PC-9 (cell line): ENCODE measurements at regions not wholly inside any gene's neighbourhood (a gene's known extent, or its start where the extent isn't known, plus 50 kb on each side); places are given as distances from the start of the nearest gene placed in this dataset.

ENCODE experiments used
- BruUV-seq: library from RNA; stranded (reverse); fragments of 400-500 nt; replicated peaks from 2 replicates; lab custom pipeline; 2021; lab: Mats Ljungman, UMichigan
- CTCF ChIA-PET: fragments of 300-600 bp; sonication (Branson Sonifier 250); formaldehyde crosslinking; loops from one replicate; lab custom pipeline; 2022; ENCODE audit warnings: antibody characterized with exemption; lab: Charles Lee
- POLR2A ChIA-PET: fragments of 300-600 bp; sonication (Branson Sonifier 250); formaldehyde crosslinking; loops from one replicate; lab custom pipeline; 2022; ENCODE audit warnings: antibody characterized with exemption; ENCODE audit not compliant: unreplicated experiment; lab: Charles Lee
- DNase-seq, 2 experiments: peaks; one replicate each; pipeline versions ENCODE4 v3.0.0 to v3.0.0-alpha.2; 2015 to 2022; ENCODE audit warnings: mixed read lengths in 1 of 2
- H2AFZ ChIP-seq: fragments of 200-600 bp; sonication (generic); 2 replicates; pipeline ENCODE4 v1.8.1; 2017; ENCODE audit warnings: antibody characterized with exemption
- H3F3A ChIP-seq: fragments of 200-600 bp; sonication (generic); 2 replicates; pipeline ENCODE4 v1.8.1; 2017; ENCODE audit warnings: antibody characterized with exemption, mild to moderate bottlenecking, low read depth; ENCODE audit not compliant: insufficient read depth
- H3K27ac ChIP-seq: fragments of 200-600 bp; sonication (generic); 2 replicates; pipeline ENCODE4 v1.6.1; 2016; ENCODE audit warnings: mixed run types
- H3K27me3 ChIP-seq: fragments of 200-600 bp; sonication (generic); 2 replicates; pipeline ENCODE4 v1.6.1; 2016; ENCODE audit warnings: low read depth, mixed run types; ENCODE audit not compliant: insufficient read depth
- H3K36me3 ChIP-seq: fragments of 200-600 bp; sonication (generic); 2 replicates; pipeline ENCODE4 v1.6.1; 2016; ENCODE audit warnings: low read depth, mixed run types
- H3K4me1 ChIP-seq: fragments of 200-600 bp; sonication (generic); replicated peaks from 2 replicates; pipeline ENCODE4 v1.6.1; 2016; ENCODE audit warnings: mixed run types; ENCODE audit not compliant: insufficient read depth
- H3K4me2 ChIP-seq: fragments of 200-600 bp; sonication (generic); 2 replicates; pipeline ENCODE4 v1.6.1; 2017; ENCODE audit warnings: mixed run types
- H3K4me3 ChIP-seq: fragments of 200-600 bp; sonication (generic); 2 replicates; pipeline ENCODE4 v1.6.1; 2016; ENCODE audit warnings: mixed run types
- H3K79me2 ChIP-seq: fragments of 200-600 bp; sonication (generic); 2 replicates; pipeline ENCODE4 v1.6.1; 2017; ENCODE audit warnings: low read depth, mixed run types
- H3K9me2 ChIP-seq: fragments of 200-600 bp; sonication (generic); 2 replicates; pipeline ENCODE4 v1.8.1; 2017; ENCODE audit warnings: mild to moderate bottlenecking; ENCODE audit not compliant: insufficient read depth
- H3K9me3 ChIP-seq: fragments of 200-600 bp; sonication (generic); 2 replicates; pipeline ENCODE4 v1.8.1; 2016; ENCODE audit warnings: low read depth; ENCODE audit not compliant: insufficient read depth
- H4K20me1 ChIP-seq: fragments of 200-600 bp; sonication (generic); 2 replicates; pipeline ENCODE4 v1.8.1; 2017; ENCODE audit not compliant: insufficient read depth
- EZH2 ChIP-seq: fragments of 200-600 bp; sonication (generic); IDR thresholded peaks from 2 replicates; pipeline ENCODE4 v1.8.0; 2017; ENCODE audit warnings: antibody characterized with exemption, low read depth
- intact Hi-C: fragments of 100-400 bp; cut with micrococcal nuclease; formaldehyde crosslinking; loops from one replicate; pipeline ENCODE4 v1.10.0; 2022; ENCODE audit not compliant: unreplicated experiment
- TF ChIP-seq, protein P1 (sequence below): fragments of 200-600 bp; sonication (generic); conservative IDR thresholded peaks from 2 replicates; pipeline ENCODE4 v1.6.1; 2017; ENCODE audit warnings: mixed run types, antibody characterized with exemption, mild to moderate bottlenecking, moderate library complexity

DNA sequence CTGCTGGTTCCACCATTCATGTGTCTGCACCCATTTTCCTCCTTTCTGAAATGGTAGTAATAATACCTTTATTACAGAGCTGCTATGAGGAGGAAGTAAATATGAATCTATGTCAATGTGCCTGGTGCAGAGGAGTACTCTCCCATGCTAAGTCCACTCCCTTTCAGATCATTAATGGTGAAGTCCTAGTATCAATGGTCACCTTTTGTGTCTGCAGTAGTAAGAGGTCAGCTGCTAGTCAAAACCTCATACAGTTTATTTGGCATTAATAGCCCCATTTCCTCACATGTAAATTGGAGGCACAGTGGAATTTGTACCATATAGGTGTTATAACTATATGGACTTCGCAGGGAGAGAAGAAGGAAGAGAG is 581.0 kb downstream of the REEP3 start:
- Histone ChIP-seq H3K79me2 (no peaks in the 10 kb centered on the region), H3K4me2 (no peak overlapping the region), H3K9me3 (no peaks in the 10 kb centered on the region), H3K9me2 (no peaks in the 10 kb centered on the region), H3K36me3 (no peaks in the 10 kb centered on the region), H2AFZ (no peak overlapping the region), H3K27ac (no peak overlapping the region), H3K27me3 (no peaks in the 10 kb centered on the region), H4K20me1 (peaks cover 3% of the 10 kb centered on the region; the same call in 1 of the 2 replicates), H3K4me3 (no peak overlapping the region), H3K4me1 (no peaks in the 10 kb centered on the region), H3F3A (no peaks in the 10 kb centered on the region)
- intact Hi-C loops: no loop called here
- ChIA-PET POLR2A (no interaction called here), CTCF (no interaction called here)
- no peak for TF ChIP-seq EZH2
- TF ChIP-seq, protein P1, sequence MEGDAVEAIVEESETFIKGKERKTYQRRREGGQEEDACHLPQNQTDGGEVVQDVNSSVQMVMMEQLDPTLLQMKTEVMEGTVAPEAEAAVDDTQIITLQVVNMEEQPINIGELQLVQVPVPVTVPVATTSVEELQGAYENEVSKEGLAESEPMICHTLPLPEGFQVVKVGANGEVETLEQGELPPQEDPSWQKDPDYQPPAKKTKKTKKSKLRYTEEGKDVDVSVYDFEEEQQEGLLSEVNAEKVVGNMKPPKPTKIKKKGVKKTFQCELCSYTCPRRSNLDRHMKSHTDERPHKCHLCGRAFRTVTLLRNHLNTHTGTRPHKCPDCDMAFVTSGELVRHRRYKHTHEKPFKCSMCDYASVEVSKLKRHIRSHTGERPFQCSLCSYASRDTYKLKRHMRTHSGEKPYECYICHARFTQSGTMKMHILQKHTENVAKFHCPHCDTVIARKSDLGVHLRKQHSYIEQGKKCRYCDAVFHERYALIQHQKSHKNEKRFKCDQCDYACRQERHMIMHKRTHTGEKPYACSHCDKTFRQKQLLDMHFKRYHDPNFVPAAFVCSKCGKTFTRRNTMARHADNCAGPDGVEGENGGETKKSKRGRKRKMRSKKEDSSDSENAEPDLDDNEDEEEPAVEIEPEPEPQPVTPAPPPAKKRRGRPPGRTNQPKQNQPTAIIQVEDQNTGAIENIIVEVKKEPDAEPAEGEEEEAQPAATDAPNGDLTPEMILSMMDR: no peak
- no peak for DNase-seq
- BruUV-seq: no TSS peak

DNA sequence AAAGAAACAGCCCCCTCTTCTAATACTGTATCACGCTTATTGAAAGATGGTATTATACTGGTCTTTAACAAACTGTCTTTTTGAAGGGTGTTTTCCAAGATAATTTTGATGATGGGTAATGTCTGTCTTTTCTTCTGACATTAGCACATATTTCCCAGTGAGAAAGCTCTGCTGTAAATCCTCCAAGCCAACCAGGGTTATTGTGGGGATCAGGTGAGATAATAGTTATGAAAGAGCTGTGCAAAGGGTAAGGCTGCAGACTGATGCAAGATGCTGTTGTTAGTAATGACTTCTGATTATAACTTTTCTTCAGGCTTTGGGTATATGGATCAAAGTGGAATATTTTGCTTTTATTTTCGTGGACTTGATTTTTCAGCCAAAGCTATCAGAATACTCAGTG is 581.7 kb downstream of the REEP3 start:
- Histone ChIP-seq H3K79me2 (no peaks in the 10 kb centered on the region), H3K4me2 (no peak overlapping the region), H3K27me3 (no peaks in the 10 kb centered on the region), H2AFZ (no peak overlapping the region), H4K20me1 (peaks cover 3% of the 10 kb centered on the region; the same call in 1 of the 2 replicates), H3K27ac (no peak overlapping the region), H3K36me3 (no peaks in the 10 kb centered on the region), H3F3A (no peaks in the 10 kb centered on the region), H3K4me1 (no peaks in the 10 kb centered on the region), H3K4me3 (no peak overlapping the region), H3K9me3 (no peaks in the 10 kb centered on the region), H3K9me2 (no peaks in the 10 kb centered on the region)
- ChIA-PET CTCF (no interaction called here), POLR2A (no interaction called here)
- intact Hi-C loops: no loop called here
- TF ChIP-seq, protein P1: no peak
- TF ChIP-seq EZH2: no peak
- no peak for DNase-seq
- BruUV-seq: no TSS peak

DNA sequence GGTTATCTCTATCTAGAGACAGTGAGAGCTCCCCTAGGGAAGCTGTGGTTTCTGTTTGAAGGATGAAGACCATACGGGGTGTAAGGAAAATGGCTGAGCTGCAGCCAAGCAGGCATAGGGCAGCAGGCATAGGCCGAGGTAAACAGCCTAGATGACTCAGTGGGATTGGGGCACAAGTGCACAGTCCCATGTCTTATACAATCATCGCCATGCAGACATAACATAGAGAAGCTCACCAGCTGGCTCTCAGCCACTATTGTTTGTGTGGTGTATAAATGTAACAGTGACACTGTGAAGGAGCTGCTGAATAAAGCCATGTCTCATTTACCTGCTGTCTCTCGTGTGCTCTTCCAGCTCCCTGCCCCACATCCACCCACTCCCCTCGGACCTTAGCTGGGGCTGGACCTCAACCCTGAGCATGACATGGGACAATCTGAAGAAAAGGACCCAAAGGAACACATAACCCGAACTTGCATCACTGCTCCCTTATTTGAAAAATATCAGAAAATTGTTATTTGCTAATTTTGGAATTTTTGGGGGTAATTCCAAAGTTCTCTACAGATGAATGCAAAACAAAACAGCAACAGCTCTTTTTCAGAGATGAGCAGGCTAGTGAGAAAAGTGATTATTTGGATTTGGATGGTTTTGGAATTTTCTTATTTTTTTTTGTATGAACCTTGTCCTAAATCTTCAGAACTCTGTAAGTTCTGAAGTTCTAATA is 582.7 kb downstream of the REEP3 start:
- Histone ChIP-seq H3K36me3 (no peaks in the 10 kb centered on the region), H4K20me1 (peaks cover 3% of the 10 kb centered on the region; the same call in 1 of the 2 replicates), H3K4me1 (no peaks in the 10 kb centered on the region), H2AFZ (no peak overlapping the region), H3K4me3 (no peak overlapping the region), H3K4me2 (no peak overlapping the region), H3K9me2 (no peaks in the 10 kb centered on the region), H3K27ac (no peak overlapping the region), H3F3A (no peaks in the 10 kb centered on the region), H3K9me3 (no peaks in the 10 kb centered on the region), H3K79me2 (no peaks in the 10 kb centered on the region), H3K27me3 (no peaks in the 10 kb centered on the region)
- BruUV-seq: no TSS peak
- CTCF ChIA-PET: no interaction called here
- no peak for TF ChIP-seq EZH2
- TF ChIP-seq, protein P1: no peak
- POLR2A ChIA-PET: no interaction called here
- no peak for DNase-seq
- intact Hi-C loops: no loop called here
